HT1080 (cell line): ENCODE measurements at regions not wholly inside any gene's neighbourhood (a gene's known extent, or its start where the extent isn't known, plus 50 kb on each side); places are given as distances from the start of the nearest gene placed in this dataset.
"Not testable (repeated sequence)": the region's sequence is repeated elsewhere in the genome, so short reads cannot be mapped to it uniquely, and the experiment has no call there.

ENCODE experiments used
- DNase-seq: peaks from one replicate; pipeline ENCODE4 v3.0.0-alpha.2; 2015; ENCODE audit warnings: low read depth

DNA sequence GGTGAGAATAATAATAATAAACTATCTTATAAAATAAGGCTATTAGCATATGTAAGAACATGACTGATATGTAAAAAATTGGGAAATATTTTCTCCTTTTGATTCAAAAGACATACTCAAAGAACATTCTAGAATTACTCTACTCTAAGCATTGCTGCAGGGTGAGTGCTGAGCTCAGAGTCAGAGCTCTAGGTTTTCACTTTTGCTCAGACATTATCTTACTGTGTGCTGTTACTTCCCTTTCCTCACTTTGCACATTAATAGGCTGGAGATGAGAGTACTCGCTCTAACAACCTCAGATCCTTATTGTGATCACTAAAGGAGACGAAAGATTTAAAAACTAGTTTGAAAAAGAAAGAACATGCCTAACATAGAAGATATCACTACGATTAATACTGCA lies 99.4 kb upstream of the C9orf72 start:
- DNase-seq = no peak

- no peak for DNase-seq
These were observed 100.4 kb upstream of the C9orf72 start for GRCh38 chr9:27673641-27674040.

- DNase-seq = no peak
These were observed 102.1 kb upstream of the C9orf72 start for GRCh38 chr9:27675354-27675753.

- no peak for DNase-seq
These were observed 103.5 kb upstream of the C9orf72 start for GRCh38 chr9:27676827-27677226.

DNA sequence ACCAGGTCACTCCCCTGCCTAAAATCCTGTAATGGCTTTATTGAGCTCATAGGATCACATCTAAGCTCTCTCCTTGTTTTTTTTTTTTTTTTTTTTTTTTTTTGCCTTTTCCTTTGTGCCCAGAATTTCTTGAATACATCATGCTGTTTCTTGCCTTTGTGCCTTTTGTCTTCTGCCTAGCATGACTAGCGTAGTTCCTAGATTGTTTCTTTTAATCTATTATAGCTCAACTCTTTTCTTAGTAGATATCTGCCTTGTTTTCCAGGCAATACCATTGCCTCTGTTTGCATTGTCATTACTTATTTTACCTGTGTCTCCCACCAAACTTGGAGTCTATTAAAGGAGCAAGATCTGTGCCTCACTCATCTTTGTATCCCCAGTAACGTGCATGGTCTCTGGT lies 106.1 kb upstream of the C9orf72 start:
- DNase-seq = no peak

DNA sequence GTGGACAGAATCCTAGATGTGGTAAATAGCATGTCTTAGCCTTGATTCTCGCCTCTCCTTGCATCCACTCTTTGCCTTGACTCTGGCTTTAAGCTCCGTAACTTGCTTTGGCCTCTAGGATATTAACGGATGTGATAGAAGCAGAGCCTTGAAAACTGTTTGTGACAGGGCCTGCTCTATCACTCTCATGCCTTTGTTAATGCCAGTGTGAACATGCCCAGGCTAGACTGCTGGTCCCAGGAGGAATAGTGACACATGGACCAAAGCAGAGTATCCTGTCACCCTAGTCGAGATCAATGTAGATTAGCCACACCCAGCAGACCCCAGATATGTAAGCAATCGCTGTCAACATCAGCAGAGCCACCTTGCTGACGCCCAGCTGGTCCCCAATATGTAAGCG lies 109.9 kb upstream of the C9orf72 start:
- no peak for DNase-seq

GRCh38 chr9:27688954-27689353 lies 115.7 kb upstream of the C9orf72 start:
- no peak for DNase-seq

DNA sequence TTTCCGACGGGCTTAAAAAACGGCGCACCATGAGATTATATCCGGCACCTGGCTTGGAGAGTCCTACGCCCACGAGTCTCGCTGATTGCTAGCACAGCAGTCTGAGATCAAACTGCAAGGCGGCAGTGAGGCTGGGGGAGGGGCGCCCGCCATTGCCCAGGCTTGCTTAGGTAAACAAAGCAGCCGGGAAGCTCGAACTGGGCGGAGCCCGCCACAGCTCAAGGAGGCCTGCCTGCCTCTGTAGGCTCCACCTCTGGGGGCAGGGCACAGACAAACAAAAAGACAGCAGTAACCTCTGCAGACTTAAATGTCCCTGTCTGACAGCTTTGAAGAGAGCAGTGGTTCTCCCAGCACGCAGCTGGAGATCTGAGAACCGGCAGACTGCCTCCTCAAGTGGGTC lies 117.5 kb upstream of the C9orf72 start:
- not testable (repeated sequence) for DNase-seq

- DNase-seq = no peak
These were observed 126.3 kb upstream of the C9orf72 start for GRCh38 chr9:27699621-27700020.

- no peak for DNase-seq
These were observed 127.7 kb upstream of the C9orf72 start for GRCh38 chr9:27701016-27701415.

DNA sequence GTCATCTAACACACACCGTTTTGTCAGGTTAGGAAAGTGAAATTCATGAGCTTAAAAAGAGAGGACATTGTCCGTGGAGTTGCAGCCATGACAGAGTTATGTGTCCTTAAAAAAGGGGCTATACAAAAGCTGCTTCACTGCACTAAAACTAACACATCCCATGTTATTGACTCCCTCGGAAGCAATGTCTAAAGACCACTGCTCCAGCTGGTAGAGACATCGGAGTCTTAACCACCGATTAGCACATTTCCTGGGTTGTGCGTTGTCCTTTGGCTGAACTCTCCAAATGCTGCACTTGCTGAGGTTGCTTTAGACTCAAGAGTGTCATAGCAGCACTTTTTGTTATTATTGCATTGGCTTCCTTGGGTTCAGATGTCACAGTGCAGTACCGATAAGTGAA lies 128.3 kb upstream of the C9orf72 start:
- DNase-seq = peak; percentile 30

GRCh38 chr9:27703216-27703980 lies 130.1 kb upstream of the C9orf72 start:
- no peak for DNase-seq

GRCh38 chr9:27711241-27711640 lies 138.0 kb upstream of the C9orf72 start:
- no peak for DNase-seq

DNA sequence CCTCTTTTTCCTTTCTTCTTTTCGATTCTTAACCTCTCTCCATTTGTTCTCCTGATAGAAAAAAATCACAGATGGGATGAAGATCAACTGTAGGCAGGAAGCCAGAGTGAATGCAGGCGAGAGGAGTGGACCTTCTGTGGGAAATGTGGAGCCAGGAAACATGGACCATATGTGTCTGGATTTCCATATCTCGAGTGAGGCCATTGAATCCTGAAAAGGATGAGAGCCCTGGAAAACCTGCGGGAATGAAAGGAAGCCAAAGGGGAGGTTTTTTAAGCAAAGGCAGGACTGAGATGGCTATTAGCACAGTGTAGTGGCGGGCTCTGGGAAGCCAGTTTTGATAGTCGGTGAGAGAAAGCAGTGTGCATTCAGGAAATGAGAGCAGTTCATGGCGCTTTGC lies 139.5 kb upstream of the C9orf72 start:
- DNase-seq = no peak

- no peak for DNase-seq
These were observed 141.1 kb upstream of the C9orf72 start for GRCh38 chr9:27714388-27714787.

DNA sequence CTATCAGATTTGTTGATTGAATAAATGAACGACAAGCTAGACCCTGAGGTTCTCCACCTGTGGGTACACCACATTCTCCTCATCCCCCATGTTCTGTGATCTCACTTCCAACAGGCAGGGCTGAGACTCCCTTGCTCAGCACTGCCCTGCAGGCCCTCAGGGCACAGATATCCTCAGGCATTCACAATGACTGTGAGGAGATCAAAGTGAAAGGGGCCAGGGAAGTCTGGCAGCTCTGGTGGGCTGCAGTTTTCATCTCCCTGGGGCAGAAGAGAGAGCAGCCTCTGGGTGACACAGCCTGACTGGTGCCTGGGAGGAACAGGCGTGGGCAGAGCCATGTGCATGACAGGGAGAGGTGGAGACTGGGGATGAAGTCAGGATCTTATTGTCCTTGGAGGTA lies 142.4 kb upstream of the C9orf72 start:
- no peak for DNase-seq

DNA sequence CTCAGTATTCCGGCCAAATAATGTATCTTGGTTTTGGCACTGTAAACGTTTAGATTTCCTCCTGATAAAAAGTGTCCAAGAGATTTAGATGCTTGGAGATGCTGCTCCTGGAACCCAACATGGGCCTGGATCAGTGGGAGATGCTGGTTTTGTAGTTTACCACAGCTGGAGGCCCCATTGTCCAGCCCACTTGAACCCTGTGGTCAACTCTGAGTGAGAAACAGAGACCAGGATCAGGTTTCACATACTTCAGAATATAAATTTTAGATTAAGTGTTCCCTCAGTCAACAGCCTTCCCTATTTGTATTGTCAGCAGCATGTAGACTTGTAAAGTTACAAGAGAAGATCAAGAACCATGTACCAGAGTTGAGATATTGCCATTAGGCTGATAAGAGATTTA lies 144.7 kb upstream of the C9orf72 start:
- no peak for DNase-seq

- DNase-seq = no peak
These were observed 146.4 kb upstream of the C9orf72 start for GRCh38 chr9:27719711-27720110.

DNA sequence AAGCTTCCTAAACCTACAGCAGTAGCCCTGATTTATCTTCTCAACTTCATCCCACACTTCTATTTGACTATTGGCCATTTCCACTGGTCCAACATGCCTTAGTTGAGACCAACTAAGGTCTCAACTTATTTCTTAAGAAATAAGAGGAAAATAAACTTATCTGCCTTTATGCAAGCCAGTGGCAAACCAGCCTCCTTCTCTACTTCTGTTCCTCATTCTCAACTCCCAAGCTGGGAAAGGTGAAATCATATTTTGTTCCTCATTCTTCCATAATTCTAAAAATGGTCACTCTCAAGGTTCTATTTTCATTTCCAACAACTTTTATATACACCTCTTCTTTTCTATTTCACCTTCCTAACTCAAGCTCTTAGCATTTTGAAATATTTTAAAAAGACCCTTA lies 149.6 kb upstream of the C9orf72 start:
- DNase-seq = no peak

GRCh38 chr9:27726244-27727081 lies 153.2 kb upstream of the C9orf72 start:
- DNase-seq = peak; percentile 29

- DNase-seq = no peak
These were observed 159.2 kb upstream of the C9orf72 start for GRCh38 chr9:27732494-27732893.

GRCh38 chr9:27743490-27743889 lies 170.2 kb upstream of the C9orf72 start:
- no peak for DNase-seq

DNA sequence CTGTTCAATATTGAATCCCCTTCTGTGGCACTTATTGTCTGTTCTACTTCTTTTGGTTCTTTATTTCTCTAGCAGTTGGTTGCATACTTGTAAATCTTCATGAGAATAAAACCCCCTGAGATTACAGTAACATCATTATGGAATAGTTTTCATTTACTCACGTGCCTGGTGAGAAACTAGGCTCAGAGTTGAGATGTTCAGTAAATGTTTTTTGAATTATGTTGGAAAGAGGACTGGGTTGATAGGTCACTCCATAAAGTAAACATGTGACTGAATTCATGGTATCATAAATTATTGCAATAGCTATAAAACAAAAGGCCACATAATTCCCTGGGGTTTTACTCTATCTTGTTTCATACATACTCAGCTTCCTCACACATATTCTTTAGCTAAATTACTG lies 174.2 kb upstream of the C9orf72 start:
- no peak for DNase-seq
